WTC11 (cell line): ENCODE measurements at regions not wholly inside any gene's neighbourhood (a gene's known extent, or its start where the extent isn't known, plus 50 kb on each side); places are given as distances from the start of the nearest gene placed in this dataset.

Experiments used
- ATAC-seq: fragments of 200-7000 bp; cut with Tn5 transposase; 2 replicates; pipeline ENCODE4 v1.10.0; 2021; ENCODE audit warnings: mild to moderate bottlenecking, moderate library complexity
- CTCF ChIA-PET: fragments of 300-600 bp; sonication (Branson Sonifier 250); formaldehyde crosslinking; loops from one replicate; lab custom pipeline; 2021; ENCODE audit warnings: antibody characterized with exemption; lab: Charles Lee
- POLR2A ChIA-PET: fragments of 350-600 bp; sonication (Branson Sonifier 250); formaldehyde crosslinking; loops from one replicate; lab custom pipeline; 2021; ENCODE audit warnings: antibody characterized with exemption; lab: Charles Lee
- DNase-seq: peaks from one replicate; pipeline ENCODE4 v3.0.0; 2021; ENCODE audit warnings: low spot score
- H3K27ac Mint-ChIP-seq: 2 replicates; pipeline ENCODE4 v1.8.0; 2021; ENCODE audit warnings: mixed read lengths
- H3K27me3 Mint-ChIP-seq: 2 replicates; pipeline ENCODE4 v1.8.0; 2021; ENCODE audit warnings: low read depth, mild to moderate bottlenecking, moderate library complexity, mixed read lengths
- H3K36me3 Mint-ChIP-seq: 2 replicates; pipeline ENCODE4 v1.8.0; 2021; ENCODE audit warnings: mixed read lengths
- H3K4me1 Mint-ChIP-seq: 2 replicates; pipeline ENCODE4 v1.8.0; 2022; ENCODE audit warnings: mixed read lengths
- H3K4me3 Mint-ChIP-seq: 2 replicates; pipeline ENCODE4 v1.8.0; 2021; ENCODE audit warnings: mild to moderate bottlenecking, moderate library complexity, mixed read lengths
- H3K9me3 Mint-ChIP-seq: 2 replicates; pipeline ENCODE4 v1.8.0; 2021; ENCODE audit warnings: mixed read lengths
- AR ChIP-seq: fragments of 250-450 bp; sonication (Bioruptor Pico); IDR thresholded peaks from 2 replicates; pipeline ENCODE4 v1.9.0; 2021; ENCODE audit warnings: mild to moderate bottlenecking
- CBFB ChIP-seq: sonication (generic); formaldehyde crosslinking; IDR thresholded peaks from 2 replicates; pipeline ENCODE4 v1.8.1; 2022; ENCODE audit warnings: mild to moderate bottlenecking, low read depth, missing genetic modification reagents
- E2F1 ChIP-seq: sonication (generic); formaldehyde crosslinking; IDR thresholded peaks from 2 replicates; pipeline ENCODE4 v1.8.0; 2022; ENCODE audit warnings: mild to moderate bottlenecking, missing genetic modification reagents
- ELF4 ChIP-seq: sonication (generic); formaldehyde crosslinking; IDR thresholded peaks from 2 replicates; pipeline ENCODE4 v1.8.1; 2022; ENCODE audit warnings: low read depth, mild to moderate bottlenecking, moderate library complexity, missing genetic modification reagents
- EMX1 ChIP-seq: fragments of 250-450 bp; sonication (Bioruptor Pico); IDR thresholded peaks from 2 replicates; pipeline ENCODE4 v1.8.0; 2021; ENCODE audit warnings: mild to moderate bottlenecking
- ETV6 ChIP-seq: sonication (generic); formaldehyde crosslinking; IDR thresholded peaks from 2 replicates; pipeline ENCODE4 v1.8.1; 2022; ENCODE audit warnings: mild to moderate bottlenecking, missing genetic modification reagents
- JUN ChIP-seq: sonication (generic); formaldehyde crosslinking; IDR thresholded peaks from 2 replicates; pipeline ENCODE4 v1.8.0; 2023; ENCODE audit warnings: mild to moderate bottlenecking, missing genetic modification reagents
- KAT7 ChIP-seq: sonication (generic); formaldehyde crosslinking; IDR thresholded peaks from 2 replicates; pipeline ENCODE4 v1.8.1; 2023; ENCODE audit warnings: missing genetic modification reagents, mild to moderate bottlenecking, borderline replicate concordance
- MAX ChIP-seq: sonication (generic); formaldehyde crosslinking; IDR thresholded peaks from 2 replicates; pipeline ENCODE4 v1.8.0; 2022; ENCODE audit warnings: mild to moderate bottlenecking, missing genetic modification reagents
- MLX ChIP-seq: sonication (generic); formaldehyde crosslinking; IDR thresholded peaks from 2 replicates; pipeline ENCODE4 v1.8.1; 2023; ENCODE audit warnings: mild to moderate bottlenecking, missing genetic modification reagents, moderate library complexity
- NFATC4 ChIP-seq: fragments of 250-450 bp; sonication (Bioruptor Pico); IDR thresholded peaks from 2 replicates; pipeline ENCODE4 v1.9.0; 2021; ENCODE audit warnings: mild to moderate bottlenecking
- NR2C2 ChIP-seq: sonication (generic); formaldehyde crosslinking; IDR thresholded peaks from 2 replicates; pipeline ENCODE4 v1.8.0; 2022; ENCODE audit warnings: mild to moderate bottlenecking, missing genetic modification reagents
- SOX15 ChIP-seq: fragments of 250-450 bp; sonication (Bioruptor Pico); IDR thresholded peaks from 2 replicates; pipeline ENCODE4 v1.9.0; 2021; ENCODE audit warnings: mild to moderate bottlenecking
- STAT6 ChIP-seq: sonication (generic); formaldehyde crosslinking; conservative IDR thresholded peaks from 2 replicates; pipeline ENCODE4 v1.8.1; 2023; ENCODE audit warnings: mild to moderate bottlenecking, low read depth, missing genetic modification reagents, moderate library complexity
- TCF7 ChIP-seq: sonication (generic); formaldehyde crosslinking; IDR thresholded peaks from 2 replicates; pipeline ENCODE4 v1.8.0; 2022; ENCODE audit warnings: mild to moderate bottlenecking, low read depth, missing genetic modification reagents, moderate library complexity
- USF1 ChIP-seq: sonication (generic); formaldehyde crosslinking; IDR thresholded peaks from 2 replicates; pipeline ENCODE4 v1.8.0; 2022; ENCODE audit warnings: mild to moderate bottlenecking, missing genetic modification reagents
- ZMAT4 ChIP-seq: fragments of 250-450 bp; sonication (Bioruptor Pico); IDR thresholded peaks from 2 replicates; pipeline ENCODE4 v1.9.0; 2021; ENCODE audit warnings: mild to moderate bottlenecking
- ZNF425 ChIP-seq: fragments of 250-450 bp; sonication (Bioruptor Pico); conservative IDR thresholded peaks from 2 replicates; pipeline ENCODE4 v1.9.0; 2021; ENCODE audit warnings: mild to moderate bottlenecking

- H3K27ac Mint-ChIP-seq = no peak overlapping the region
- H3K36me3 Mint-ChIP-seq = peaks cover 4% of the 10 kb centered on the region
- peaks cover 13% of the 10 kb centered on the region for H3K9me3 Mint-ChIP-seq
- no peak for TF ChIP-seq EMX1 (CRISPR knock-in tag)
- H3K4me1 Mint-ChIP-seq = peaks cover 2% of the 10 kb centered on the region
- no peak for DNase-seq
- ChIA-PET CTCF (no interaction called here), POLR2A (no interaction called here)
- no peak overlapping the region for H3K4me3 Mint-ChIP-seq
- ATAC-seq = no peak
- H3K27me3 Mint-ChIP-seq = no peaks in the 10 kb centered on the region
These were observed 191.5 kb upstream of the CDH20 start for GRCh38 chr18:61141691-61142090.

GRCh38 chr18:61148322-61148721, 184.9 kb upstream of the CDH20 start:
- Mint-ChIP-seq H3K9me3 (peaks cover 10% of the 10 kb centered on the region), H3K27ac (no peak overlapping the region), H3K36me3 (peaks cover 8% of the 10 kb centered on the region), H3K4me3 (no peak overlapping the region), H3K27me3 (no peaks in the 10 kb centered on the region), H3K4me1 (no peaks in the 10 kb centered on the region)
- ATAC-seq = no peak
- DNase-seq = no peak
- TF ChIP-seq ELF4 (CRISPR knock-in tag) (no peak), MAX (CRISPR knock-in tag) (no peak), AR (CRISPR knock-in tag) (no peak), SOX15 (no peak), E2F1 (CRISPR knock-in tag) (no peak), CBFB (CRISPR knock-in tag) (no peak), ETV6 (CRISPR knock-in tag) (no peak), MLX (no peak), ZMAT4 (CRISPR knock-in tag) (no peak), STAT6 (CRISPR knock-in tag) (no peak), USF1 (CRISPR knock-in tag) (no peak)
- POLR2A ChIA-PET = no interaction called here
- CTCF ChIA-PET = no interaction called here

- DNase-seq (no peak), ATAC-seq (no peak)
- Mint-ChIP-seq H3K36me3 (peaks cover 4% of the 10 kb centered on the region), H3K4me3 (no peak overlapping the region), H3K27ac (no peak overlapping the region), H3K9me3 (peaks cover 4% of the 10 kb centered on the region), H3K27me3 (no peaks in the 10 kb centered on the region), H3K4me1 (0 out of 2 replicates have a peak, but pooled peaks cover 3% of the 10 kb centered on the region)
- CTCF ChIA-PET = no interaction called here
- POLR2A ChIA-PET = no interaction called here
- no peak for TF ChIP-seq ZNF425 (CRISPR knock-in tag)
- TF ChIP-seq JUN (CRISPR knock-in tag) = no peak
- TF ChIP-seq TCF7 (CRISPR knock-in tag) = no peak
- no peak for TF ChIP-seq ZMAT4 (CRISPR knock-in tag)
- TF ChIP-seq NFATC4 (CRISPR knock-in tag) = no peak
- no peak for TF ChIP-seq NR2C2 (CRISPR knock-in tag)
- TF ChIP-seq SOX15 = no peak
- TF ChIP-seq KAT7 (CRISPR knock-in tag) = no peak
These were observed 183.4 kb upstream of the CDH20 start for GRCh38 chr18:61149786-61150185.
